CD14-positive monocyte (primary cell): ENCODE measurements at regions not wholly inside any gene's neighbourhood (a gene's known extent, or its start where the extent isn't known, plus 50 kb on each side); places are given as distances from the start of the nearest gene placed in this dataset.

Experiments
- DNase-seq, 3 donors: peaks; one replicate each; pipeline ENCODE4 v3.0.0-alpha.2; 2011 to 2022
- H2AFZ ChIP-seq: 2 replicates; pipeline ENCODE4 v1.6.0; 2012; ENCODE audit warnings: mild to moderate bottlenecking, low read depth, low read length, inconsistent platforms; ENCODE audit not compliant: insufficient read depth, poor library complexity, severe bottlenecking
- H3K27ac ChIP-seq, 2 donors: 1 replicate in 1 of 2; 2 replicates in 1 of 2; pipeline ENCODE4 v1.5.1; 2012 to 2013; ENCODE audit warnings: low read length in 2 of 2, control low read depth in 1 of 2, inconsistent platforms in 1 of 2, low read depth in 1 of 2, mild to moderate bottlenecking in 1 of 2
- H3K27me3 ChIP-seq, 2 donors: one replicate each; pipeline versions ENCODE4 v1.6.0 to v1.6.1; 2011 to 2013; ENCODE audit warnings: low read length in 2 of 2; ENCODE audit not compliant: control insufficient read depth in 2 of 2, insufficient read depth in 2 of 2
- H3K36me3 ChIP-seq, 2 donors: replicated peaks in 1 of 2; 1 replicate in 1 of 2; 2 replicates in 1 of 2; pipeline versions ENCODE4 v1.5.1 to v1.6.1; 2012 to 2013; ENCODE audit warnings: low read length in 2 of 2, control low read depth in 1 of 2, inconsistent platforms in 1 of 2, mild to moderate bottlenecking in 1 of 2; ENCODE audit not compliant: insufficient read depth in 2 of 2, control insufficient read depth in 1 of 2
- H3K4me1 ChIP-seq, 2 donors: 1 replicate in 1 of 2; 2 replicates in 1 of 2; pipeline versions ENCODE4 v1.5.1 to v1.6.1; 2012 to 2013; ENCODE audit warnings: low read length in 2 of 2, control low read depth in 1 of 2, inconsistent platforms in 1 of 2, mild to moderate bottlenecking in 1 of 2, moderate library complexity in 1 of 2; ENCODE audit not compliant: insufficient read depth in 2 of 2, control insufficient read depth in 1 of 2
- H3K4me2 ChIP-seq: replicated peaks from 2 replicates; pipeline ENCODE3; 2012; ENCODE audit warnings: low read length, moderate library complexity, mild to moderate bottlenecking; ENCODE audit not compliant: poor library complexity, severe bottlenecking; ENCODE audit errors: extremely low read depth
- H3K4me3 ChIP-seq, 3 experiments: fragments of 200-600 bp in 1 of 3; sonication (generic) in 1 of 3; replicated peaks in 1 of 3; 1 replicate in 2 of 3; 2 replicates in 1 of 3; pipeline ENCODE4 v1.5.1; 2011 to 2013; ENCODE audit warnings: low read length in 3 of 3, mild to moderate bottlenecking in 3 of 3, control low read depth in 2 of 3, low read depth in 2 of 3, inconsistent platforms in 1 of 3, moderate library complexity in 1 of 3
- H3K79me2 ChIP-seq: 2 replicates; pipeline ENCODE4 v1.6.0; 2012; ENCODE audit warnings: mild to moderate bottlenecking, control low read depth, inconsistent platforms, low read length, moderate library complexity; ENCODE audit not compliant: insufficient read depth
- H3K9ac ChIP-seq: 2 replicates; pipeline ENCODE4 v1.6.0; 2017; ENCODE audit warnings: low read length, mild to moderate bottlenecking; ENCODE audit not compliant: insufficient read depth, poor library complexity, severe bottlenecking
- H3K9me3 ChIP-seq, 2 donors: replicated peaks in 1 of 2; 1 replicate in 1 of 2; 2 replicates in 1 of 2; pipeline versions ENCODE4 v1.5.1 to v1.6.1; 2012 to 2013; ENCODE audit warnings: low read length in 2 of 2, control low read depth in 1 of 2; ENCODE audit not compliant: control insufficient read depth in 1 of 2, insufficient read depth in 1 of 2
- H4K20me1 ChIP-seq: 2 replicates; pipeline ENCODE4 v1.6.0; 2012; ENCODE audit warnings: mild to moderate bottlenecking, low read length, control low read depth, moderate library complexity; ENCODE audit not compliant: insufficient read depth
- H3K27ac Mint-ChIP-seq, 7 donors: one replicate each; pipeline ENCODE4 v1.8.0; 2020; ENCODE audit warnings: mild to moderate bottlenecking in 7 of 7, mixed read lengths in 7 of 7, moderate library complexity in 6 of 7, inconsistent platforms in 2 of 7
- H3K27me3 Mint-ChIP-seq, 3 donors: one replicate each; pipeline ENCODE4 v1.8.0; 2021 to 2022; ENCODE audit warnings: low read depth in 3 of 3, mild to moderate bottlenecking in 3 of 3, mixed read lengths in 3 of 3, moderate library complexity in 3 of 3, inconsistent platforms in 1 of 3
- H3K36me3 Mint-ChIP-seq, 2 donors: one replicate each; pipeline ENCODE4 v1.8.0; 2020; ENCODE audit warnings: mixed read lengths in 2 of 2, inconsistent platforms in 1 of 2, mild to moderate bottlenecking in 1 of 2
- H3K4me1 Mint-ChIP-seq: one replicate; pipeline ENCODE4 v1.8.0; 2020; ENCODE audit warnings: mild to moderate bottlenecking, mixed read lengths
- H3K4me3 Mint-ChIP-seq, 2 donors: one replicate each; pipeline ENCODE4 v1.8.0; 2020; ENCODE audit warnings: mild to moderate bottlenecking in 2 of 2, mixed read lengths in 2 of 2, moderate library complexity in 1 of 2
- H3K9me3 Mint-ChIP-seq, 7 donors: one replicate each; pipeline ENCODE4 v1.8.0; 2020 to 2022; ENCODE audit warnings: mixed read lengths in 7 of 7, mild to moderate bottlenecking in 6 of 7, moderate library complexity in 6 of 7, inconsistent platforms in 2 of 7
- WGBS: methylation state at CpG from one replicate; pipeline ENCODE4 v1.1.5; 2013; ENCODE audit warnings: missing lambda C conversion rate; ENCODE audit not compliant: insufficient coverage; 5-methylcytosine and 5-hydroxymethylcytosine counted together
- intact Hi-C, 2 donors: fragments of 100-400 bp; cut with micrococcal nuclease; formaldehyde crosslinking; loops; one replicate each; pipeline versions ENCODE4 v1.15.0 to v1.15.1; 2023
- TF ChIP-seq, protein P1 (sequence below): fragments of 200-600 bp; IDR thresholded peaks from one replicate; pipeline ENCODE4 v1.8.0; 2022; ENCODE audit warnings: antibody characterized with exemption, mild to moderate bottlenecking

DNA sequence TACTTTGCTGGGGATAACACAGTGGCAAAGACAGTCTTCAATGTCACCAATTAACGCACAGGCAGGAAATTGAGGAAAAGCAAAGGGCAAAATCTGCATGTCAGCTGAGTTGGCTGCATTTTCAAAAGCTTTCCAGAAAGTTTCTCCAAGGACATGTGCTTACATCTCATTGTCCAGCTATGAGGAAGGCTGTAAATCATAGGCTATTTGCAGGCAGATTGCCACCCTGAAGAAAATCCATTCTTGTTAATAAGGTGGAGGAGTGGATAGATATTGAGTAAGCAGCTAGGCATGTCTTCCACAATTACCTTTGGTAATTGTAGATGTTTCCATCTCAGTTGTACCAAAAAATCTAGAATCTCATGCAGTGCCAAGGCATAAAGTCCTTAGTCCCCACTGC lies 278.0 kb upstream of the NUDT12 start:
- Histone ChIP-seq H3K9ac (no peak overlapping the region), H4K20me1 (no peaks in the 10 kb centered on the region), H3K79me2 (no peaks in the 10 kb centered on the region), H3K4me1 (no peaks in the 10 kb centered on the region), H3K27ac (no peak overlapping the region), H3K36me3 (no peaks in the 10 kb centered on the region), H3K27me3 (no peaks in the 10 kb centered on the region), H2AFZ (no peak overlapping the region), H3K4me3 (no peak overlapping the region), H3K9me3 (peaks cover 0 to 6% of the 10 kb centered on the region in 2 donors), H3K4me2 (no peak overlapping the region)
- no peaks in the 10 kb centered on the region for H3K4me1 Mint-ChIP-seq
- no peaks in the 10 kb centered on the region for H3K27me3 Mint-ChIP-seq
- intact Hi-C loops, result no loop called here
- H3K36me3 Mint-ChIP-seq, result no peaks in the 10 kb centered on the region
- no peak overlapping the region for H3K27ac Mint-ChIP-seq
- WGBS, result 80% methylated on average over 1 of the region's 1 CpG
- TF ChIP-seq, protein P1, sequence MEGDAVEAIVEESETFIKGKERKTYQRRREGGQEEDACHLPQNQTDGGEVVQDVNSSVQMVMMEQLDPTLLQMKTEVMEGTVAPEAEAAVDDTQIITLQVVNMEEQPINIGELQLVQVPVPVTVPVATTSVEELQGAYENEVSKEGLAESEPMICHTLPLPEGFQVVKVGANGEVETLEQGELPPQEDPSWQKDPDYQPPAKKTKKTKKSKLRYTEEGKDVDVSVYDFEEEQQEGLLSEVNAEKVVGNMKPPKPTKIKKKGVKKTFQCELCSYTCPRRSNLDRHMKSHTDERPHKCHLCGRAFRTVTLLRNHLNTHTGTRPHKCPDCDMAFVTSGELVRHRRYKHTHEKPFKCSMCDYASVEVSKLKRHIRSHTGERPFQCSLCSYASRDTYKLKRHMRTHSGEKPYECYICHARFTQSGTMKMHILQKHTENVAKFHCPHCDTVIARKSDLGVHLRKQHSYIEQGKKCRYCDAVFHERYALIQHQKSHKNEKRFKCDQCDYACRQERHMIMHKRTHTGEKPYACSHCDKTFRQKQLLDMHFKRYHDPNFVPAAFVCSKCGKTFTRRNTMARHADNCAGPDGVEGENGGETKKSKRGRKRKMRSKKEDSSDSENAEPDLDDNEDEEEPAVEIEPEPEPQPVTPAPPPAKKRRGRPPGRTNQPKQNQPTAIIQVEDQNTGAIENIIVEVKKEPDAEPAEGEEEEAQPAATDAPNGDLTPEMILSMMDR, result no peak
- H3K9me3 Mint-ChIP-seq, result peaks cover 0 to 9% (median 4%) of the 10 kb centered on the region in 7 donors
- H3K4me3 Mint-ChIP-seq, result no peak overlapping the region
- no peak for DNase-seq

DNA sequence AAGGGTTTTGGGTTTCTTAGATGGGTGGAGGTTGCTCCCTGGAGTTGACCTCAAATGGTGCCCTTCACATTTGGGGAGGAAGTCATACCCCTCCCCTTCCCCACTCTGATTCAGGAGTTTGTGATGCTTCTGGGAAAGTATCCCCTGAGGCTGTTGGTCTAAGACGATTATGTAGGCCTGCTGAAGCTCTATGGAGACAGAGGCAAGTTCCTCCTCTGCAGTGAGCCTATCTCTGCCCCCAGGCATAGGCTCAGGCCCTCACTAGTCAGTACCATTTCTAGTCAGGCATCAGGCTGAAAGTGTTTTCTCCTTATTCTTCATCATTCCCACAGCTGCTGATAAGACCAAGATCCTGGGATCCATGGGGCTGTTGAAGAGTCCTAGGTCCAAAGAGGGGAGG lies 271.6 kb upstream of the NUDT12 start:
- intact Hi-C loops, result no loop called here
- H3K27me3 ChIP-seq, result no peaks in the 10 kb centered on the region
- Mint-ChIP-seq H3K27me3 (peaks cover 0 to 3% (median 0%) of the 10 kb centered on the region in 3 donors), H3K4me3 (no peak overlapping the region), H3K27ac (no peak overlapping the region), H3K36me3 (no peaks in the 10 kb centered on the region), H3K4me1 (no peaks in the 10 kb centered on the region), H3K9me3 (peaks cover 0 to 10% (median 5%) of the 10 kb centered on the region in 7 donors)
- H3K36me3 ChIP-seq, result no peaks in the 10 kb centered on the region
- H3K4me2 ChIP-seq, result no peak overlapping the region
- 43% methylated on average over 1 of the region's 1 CpG for WGBS
- TF ChIP-seq, protein P1, result no peak
- H3K9ac ChIP-seq, result no peak overlapping the region
- H3K9me3 ChIP-seq, result peaks cover 0 to 6% of the 10 kb centered on the region in 2 donors
- no peak overlapping the region for H3K4me3 ChIP-seq
- H3K27ac ChIP-seq, result no peak overlapping the region
- no peak overlapping the region for H2AFZ ChIP-seq
- H3K79me2 ChIP-seq, result no peaks in the 10 kb centered on the region
- no peak for DNase-seq
- H3K4me1 ChIP-seq, result no peaks in the 10 kb centered on the region
- no peaks in the 10 kb centered on the region for H4K20me1 ChIP-seq
